D721Med (cell line): ENCODE measurements at regions not wholly inside any gene's neighbourhood (a gene's known extent, or its start where the extent isn't known, plus 50 kb on each side); places are given as distances from the start of the nearest gene placed in this dataset.

Source experiments
- DNase-seq: peaks from one replicate; pipeline ENCODE4 v3.0.0; 2011; ENCODE audit warnings: low spot score; ENCODE audit not compliant: insufficient read length
- FAIRE-seq: peaks from 2 replicates; lab custom pipeline; 2011; peaks lifted over from hg19 to GRCh38; lab: Jason Lieb, UNC
- TF ChIP-seq, protein P1 (sequence below): IDR thresholded peaks from 2 replicates; pipeline ENCODE4 v1.5.1; 2012; ENCODE audit warnings: mild to moderate bottlenecking, control low read depth; ENCODE audit not compliant: insufficient read depth; ENCODE audit errors: missing control alignments

DNA sequence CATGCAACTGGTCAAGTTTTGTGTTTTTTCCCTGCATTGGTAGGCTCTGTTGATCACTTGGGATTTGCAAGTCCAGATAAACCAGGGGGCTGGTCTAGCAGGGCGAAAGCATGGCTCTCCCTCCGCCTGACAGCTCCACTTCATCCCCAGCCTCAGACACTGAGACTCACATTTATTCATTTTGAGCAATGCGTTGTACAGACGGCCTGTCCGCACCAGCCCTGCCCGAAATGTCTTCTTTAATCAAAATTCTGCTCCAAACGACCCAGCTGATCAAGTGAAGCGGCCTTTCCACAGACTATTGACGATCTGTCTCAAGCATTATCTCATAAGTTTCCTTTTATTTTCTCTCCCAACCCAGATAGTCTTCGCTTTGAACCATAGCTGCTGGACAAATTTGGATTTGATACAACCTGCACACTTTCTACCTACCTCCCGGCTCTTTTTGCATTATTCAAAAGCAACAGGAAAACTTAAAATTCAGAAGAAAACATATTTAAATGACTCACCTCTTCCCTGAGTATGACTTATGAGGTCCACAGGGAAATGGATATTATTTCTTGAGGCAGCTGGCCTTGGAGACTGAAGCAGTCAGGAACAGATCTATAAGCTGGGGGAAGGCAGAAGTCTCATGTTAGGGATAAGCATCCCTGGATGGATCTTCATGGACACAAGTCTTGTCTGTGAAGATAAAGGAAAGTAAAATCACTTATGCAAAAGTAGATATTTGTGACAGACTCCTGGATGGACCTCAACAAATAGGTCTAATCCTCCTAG, 498.9 kb upstream of the MGMT start:
- DNase-seq (no peak), FAIRE-seq (no peak)

DNA sequence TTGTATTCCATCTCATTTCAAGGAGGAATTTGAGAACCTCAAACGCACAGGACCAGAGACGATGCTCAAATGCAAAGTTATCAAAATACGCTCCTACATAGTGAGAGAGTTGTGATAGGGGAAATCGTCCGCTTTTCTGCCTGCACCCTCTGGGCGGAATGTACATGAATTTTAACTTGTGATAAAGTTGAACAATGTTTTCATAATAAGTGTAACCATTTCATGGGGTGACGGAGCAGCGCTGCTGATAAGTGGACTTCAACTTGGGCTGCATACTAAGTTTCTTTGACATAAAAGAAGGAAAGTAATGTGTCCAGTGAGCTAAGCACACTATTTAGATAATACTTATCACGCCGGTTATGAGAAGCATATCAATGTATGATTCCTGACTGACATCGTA, 497.5 kb upstream of the MGMT start:
- TF ChIP-seq, protein P1, sequence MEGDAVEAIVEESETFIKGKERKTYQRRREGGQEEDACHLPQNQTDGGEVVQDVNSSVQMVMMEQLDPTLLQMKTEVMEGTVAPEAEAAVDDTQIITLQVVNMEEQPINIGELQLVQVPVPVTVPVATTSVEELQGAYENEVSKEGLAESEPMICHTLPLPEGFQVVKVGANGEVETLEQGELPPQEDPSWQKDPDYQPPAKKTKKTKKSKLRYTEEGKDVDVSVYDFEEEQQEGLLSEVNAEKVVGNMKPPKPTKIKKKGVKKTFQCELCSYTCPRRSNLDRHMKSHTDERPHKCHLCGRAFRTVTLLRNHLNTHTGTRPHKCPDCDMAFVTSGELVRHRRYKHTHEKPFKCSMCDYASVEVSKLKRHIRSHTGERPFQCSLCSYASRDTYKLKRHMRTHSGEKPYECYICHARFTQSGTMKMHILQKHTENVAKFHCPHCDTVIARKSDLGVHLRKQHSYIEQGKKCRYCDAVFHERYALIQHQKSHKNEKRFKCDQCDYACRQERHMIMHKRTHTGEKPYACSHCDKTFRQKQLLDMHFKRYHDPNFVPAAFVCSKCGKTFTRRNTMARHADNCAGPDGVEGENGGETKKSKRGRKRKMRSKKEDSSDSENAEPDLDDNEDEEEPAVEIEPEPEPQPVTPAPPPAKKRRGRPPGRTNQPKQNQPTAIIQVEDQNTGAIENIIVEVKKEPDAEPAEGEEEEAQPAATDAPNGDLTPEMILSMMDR = no peak
- no peak for DNase-seq
- no peak for FAIRE-seq

More for the DNA sequence above, 498.9 kb upstream of the MGMT start:
- TF ChIP-seq, protein P1 = no peak

DNA sequence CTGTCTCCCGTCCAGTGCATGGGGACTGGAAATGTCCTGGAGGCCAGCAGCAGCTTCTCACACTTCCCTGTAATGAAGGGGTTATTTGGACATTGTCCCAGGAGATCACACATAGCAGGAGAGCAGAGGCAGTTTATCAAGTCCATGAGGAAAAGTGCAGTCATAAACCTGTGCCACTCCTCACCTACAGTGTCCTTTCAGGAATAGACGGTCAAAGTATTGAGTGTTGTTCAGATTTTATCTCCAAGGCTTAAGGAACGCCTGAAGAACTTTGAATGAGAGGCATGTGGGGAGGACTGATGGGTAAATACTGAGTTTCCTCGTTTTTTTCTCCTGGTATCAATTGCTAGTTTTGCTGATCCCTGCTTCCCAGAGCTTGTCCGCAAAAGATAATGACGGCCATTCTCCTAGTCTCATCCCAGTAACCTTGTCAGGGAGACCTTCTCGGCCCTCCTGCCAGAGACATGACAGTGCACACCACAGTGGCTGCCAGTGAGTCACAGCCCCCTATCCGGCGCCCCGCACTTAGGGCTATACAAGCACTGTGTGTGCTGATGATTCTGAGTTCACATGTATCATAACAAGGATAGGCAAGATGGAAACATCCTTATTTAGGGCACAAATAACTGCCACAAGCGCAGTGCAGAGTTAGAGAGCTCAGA, 495.5 kb upstream of the MGMT start:
- TF ChIP-seq, protein P1 = no peak
- no peak for DNase-seq
- FAIRE-seq = no peak

DNA sequence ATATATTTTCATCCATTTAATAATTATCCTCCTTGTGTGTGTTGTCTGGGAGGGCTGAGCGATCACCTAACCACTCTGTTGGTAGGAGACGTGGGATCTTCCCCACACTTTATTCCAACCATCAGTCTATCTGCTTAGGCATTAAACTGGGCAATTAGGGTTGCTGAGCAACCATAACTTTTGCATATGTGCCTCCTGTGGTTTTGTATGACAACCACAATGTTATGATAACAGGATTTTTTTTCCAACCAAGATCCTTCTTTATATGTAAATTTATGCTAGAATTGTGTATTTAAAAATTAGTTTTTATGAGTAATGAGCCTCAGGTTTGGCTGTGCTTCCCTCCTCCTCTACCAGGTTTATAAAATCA, 495.0 kb upstream of the MGMT start:
- TF ChIP-seq, protein P1 = no peak
- no peak for DNase-seq
- no peak for FAIRE-seq

DNA sequence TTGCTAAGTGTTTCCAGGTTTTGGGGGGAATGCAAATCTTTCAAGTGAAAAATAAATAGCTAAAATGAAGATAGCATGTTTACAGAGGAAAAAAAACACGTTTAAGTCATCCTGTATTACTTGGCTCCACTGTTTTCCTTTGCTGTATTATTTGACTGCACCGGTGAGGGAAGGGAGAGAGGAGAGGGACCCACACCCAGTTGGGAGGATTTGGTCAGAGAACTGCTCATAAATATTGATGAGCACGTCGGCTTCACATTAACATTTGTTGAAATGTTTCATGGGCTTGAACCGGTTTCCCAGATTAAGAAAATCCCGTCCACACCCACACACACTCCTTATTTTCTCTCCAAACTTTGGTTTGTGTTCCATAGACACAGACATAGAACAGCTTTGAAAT, 493.8 kb upstream of the MGMT start:
- no peak for FAIRE-seq
- TF ChIP-seq, protein P1 = no peak
- DNase-seq = no peak

DNA sequence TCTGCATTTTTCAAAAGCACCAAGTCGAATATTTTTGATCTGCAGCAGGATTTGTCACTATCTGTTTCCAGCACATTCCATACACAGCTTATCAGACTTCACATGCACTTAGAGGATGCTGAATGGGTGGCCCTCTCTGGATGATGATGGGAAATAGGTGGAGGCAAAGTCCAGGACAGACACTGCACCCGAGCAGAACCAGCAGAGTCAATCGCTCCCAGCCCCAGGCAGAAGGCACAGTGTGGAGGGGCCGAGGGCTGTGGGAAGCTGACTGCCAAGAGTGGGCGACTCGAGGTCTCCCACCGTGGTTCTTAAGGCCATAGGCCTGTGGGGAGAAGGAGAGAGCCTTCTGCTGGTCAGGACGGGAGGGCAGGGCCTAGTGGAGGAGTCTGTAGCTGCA, 490.2 kb upstream of the MGMT start:
- TF ChIP-seq, protein P1 = no peak
- no peak for DNase-seq
- no peak for FAIRE-seq

DNA sequence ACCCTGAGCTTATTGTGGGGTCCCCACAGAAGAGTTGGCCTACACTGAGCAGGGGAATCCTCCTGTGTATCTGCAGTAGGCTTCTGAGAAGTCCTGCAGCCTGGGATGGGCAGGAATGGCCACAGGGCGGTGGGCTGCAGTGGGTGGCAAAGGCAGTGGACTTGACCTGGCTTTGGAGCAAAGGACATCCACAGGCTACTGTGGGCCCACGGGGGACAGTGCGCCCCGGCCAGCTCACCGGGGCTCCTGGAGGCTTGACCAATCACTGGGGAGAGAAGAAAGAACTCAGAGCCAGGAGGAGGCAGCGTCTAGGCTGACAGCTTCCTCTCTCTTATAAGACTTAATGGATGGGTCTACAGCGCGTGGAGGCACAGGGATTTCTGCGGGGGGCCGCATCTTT, 488.8 kb upstream of the MGMT start:
- DNase-seq = no peak
- TF ChIP-seq, protein P1 = no peak
- no peak for FAIRE-seq
